Esophagus (tissue), 2 donors: ENCODE measurements at regions not wholly inside any gene's neighbourhood (a gene's known extent, or its start where the extent isn't known, plus 50 kb on each side); places are given as distances from the start of the nearest gene placed in this dataset.

ENCODE experiments used
- H3K27ac ChIP-seq, 2 donors: one replicate each; pipeline ENCODE4 v1.5.1; 2013; ENCODE audit warnings: low read depth in 2 of 2, mild to moderate bottlenecking in 2 of 2, inconsistent platforms in 1 of 2, low read length in 1 of 2, moderate library complexity in 1 of 2
- H3K27me3 ChIP-seq, 2 donors: one replicate each; pipeline ENCODE4 v1.6.1; 2013; ENCODE audit warnings: low read length in 2 of 2, control low read depth in 1 of 2, mild to moderate bottlenecking in 1 of 2; ENCODE audit not compliant: insufficient read depth in 2 of 2, control insufficient read depth in 1 of 2
- H3K36me3 ChIP-seq, 2 donors: one replicate each; pipeline ENCODE4 v1.6.1; 2013; ENCODE audit warnings: low read length in 1 of 2; ENCODE audit not compliant: control insufficient read depth in 2 of 2, insufficient read depth in 2 of 2
- H3K4me1 ChIP-seq, 2 donors: one replicate each; pipeline ENCODE4 v1.6.1; 2013; ENCODE audit warnings: low read length in 1 of 2; ENCODE audit not compliant: control insufficient read depth in 2 of 2, insufficient read depth in 2 of 2
- H3K4me3 ChIP-seq, 2 donors: one replicate each; pipeline ENCODE4 v1.5.1; 2013; ENCODE audit warnings: low read length in 2 of 2, mild to moderate bottlenecking in 2 of 2, low read depth in 1 of 2, moderate library complexity in 1 of 2
- H3K9me3 ChIP-seq, 2 donors: one replicate each; pipeline ENCODE4 v1.6.1; 2013; ENCODE audit warnings: mild to moderate bottlenecking in 2 of 2, low read depth in 1 of 2, low read length in 1 of 2, moderate library complexity in 1 of 2; ENCODE audit not compliant: control insufficient read depth in 2 of 2, insufficient read depth in 1 of 2
- WGBS, 2 donors: extraction: QIAGEN DNeasy Blood & Tissue Kit; methylation state at CpG; one replicate each; pipeline ENCODE4 v1.1.7; 2013; 5-methylcytosine and 5-hydroxymethylcytosine counted together
- donor health status: healthy with polysubstance abuse.
- donor health status: Bipolar disorder and iron deficiency.

GRCh38 chr4:146124023-146124680 is 51.4 kb upstream of the LSM6 start:
- no peaks in the 10 kb centered on the region for H3K9me3 ChIP-seq
- WGBS, 2 donors, result 66% methylated on average over 6 of the region's 6 CpGs

GRCh38 chr4:146123231-146123630 is 52.3 kb upstream of the LSM6 start:
- no peaks in the 10 kb centered on the region for H3K9me3 ChIP-seq
- WGBS, 2 donors, result 65 to 80% methylated on average over 1 of the region's 1 CpG
- H3K27me3 ChIP-seq, result no peaks in the 10 kb centered on the region
- H3K36me3 ChIP-seq, result no peaks in the 10 kb centered on the region
- no peak overlapping the region for H3K27ac ChIP-seq
- no peak overlapping the region for H3K4me3 ChIP-seq
- no peaks in the 10 kb centered on the region for H3K4me1 ChIP-seq

More at GRCh38 chr4:146124023-146124680, 51.4 kb upstream of the LSM6 start:
- Histone ChIP-seq H3K4me3 (no peak overlapping the region), H3K4me1 (no peaks in the 10 kb centered on the region), H3K36me3 (no peaks in the 10 kb centered on the region), H3K27ac (no peak overlapping the region), H3K27me3 (no peaks in the 10 kb centered on the region)

GRCh38 chr4:146122398-146122797 is 53.1 kb upstream of the LSM6 start:
- Histone ChIP-seq H3K4me1 (no peaks in the 10 kb centered on the region), H3K27ac (no peak overlapping the region), H3K36me3 (no peaks in the 10 kb centered on the region), H3K9me3 (no peaks in the 10 kb centered on the region), H3K4me3 (no peak overlapping the region), H3K27me3 (no peaks in the 10 kb centered on the region)
- WGBS, 2 donors, result 55 to 56% methylated on average over 6 of the region's 6 CpGs

GRCh38 chr4:146121757-146122156 is 53.8 kb upstream of the LSM6 start:
- Histone ChIP-seq H3K4me1 (no peaks in the 10 kb centered on the region), H3K27me3 (no peaks in the 10 kb centered on the region), H3K27ac (no peak overlapping the region), H3K36me3 (no peaks in the 10 kb centered on the region), H3K4me3 (no peak overlapping the region), H3K9me3 (no peaks in the 10 kb centered on the region)
- WGBS, 2 donors, result 92 to 93% methylated on average over 3 of the region's 3 CpGs

- no peaks in the 10 kb centered on the region for H3K9me3 ChIP-seq
- no peak overlapping the region for H3K27ac ChIP-seq
- H3K4me3 ChIP-seq, result no peak overlapping the region
- H3K36me3 ChIP-seq, result no peaks in the 10 kb centered on the region
- 90 to 92% methylated on average over 6 of the region's 6 CpGs for WGBS, 2 donors
- no peaks in the 10 kb centered on the region for H3K4me1 ChIP-seq
- H3K27me3 ChIP-seq, result no peaks in the 10 kb centered on the region
Measured at GRCh38 chr4:146119845-146120404, 55.6 kb upstream of the LSM6 start.

- no peaks in the 10 kb centered on the region for H3K36me3 ChIP-seq
- no peaks in the 10 kb centered on the region for H3K9me3 ChIP-seq
- no peak overlapping the region for H3K4me3 ChIP-seq
- no peak overlapping the region for H3K27ac ChIP-seq
- H3K4me1 ChIP-seq, result no peaks in the 10 kb centered on the region
- no peaks in the 10 kb centered on the region for H3K27me3 ChIP-seq
- WGBS, 2 donors, result 66 to 84% methylated on average over 8 of the region's 8 CpGs
Measured at GRCh38 chr4:146114066-146114465, 61.5 kb upstream of the LSM6 start.

GRCh38 chr4:146113171-146113570 is 62.3 kb upstream of the LSM6 start:
- Histone ChIP-seq H3K36me3 (no peaks in the 10 kb centered on the region), H3K27ac (no peak overlapping the region), H3K9me3 (no peaks in the 10 kb centered on the region), H3K27me3 (no peaks in the 10 kb centered on the region), H3K4me3 (no peak overlapping the region), H3K4me1 (no peaks in the 10 kb centered on the region)
- 84 to 89% methylated on average over 10 of the region's 10 CpGs for WGBS, 2 donors

GRCh38 chr4:146112389-146112788 is 63.1 kb upstream of the LSM6 start:
- H3K9me3 ChIP-seq, result no peaks in the 10 kb centered on the region
- H3K27me3 ChIP-seq, result no peaks in the 10 kb centered on the region
- H3K4me1 ChIP-seq, result no peaks in the 10 kb centered on the region
- no peaks in the 10 kb centered on the region for H3K36me3 ChIP-seq
- no peak overlapping the region for H3K27ac ChIP-seq
- no peak overlapping the region for H3K4me3 ChIP-seq

GRCh38 chr4:146110871-146111485 is 64.5 kb upstream of the LSM6 start:
- Histone ChIP-seq H3K4me1 (no peaks in the 10 kb centered on the region), H3K36me3 (no peaks in the 10 kb centered on the region), H3K27me3 (no peaks in the 10 kb centered on the region), H3K4me3 (no peak overlapping the region), H3K9me3 (no peaks in the 10 kb centered on the region), H3K27ac (no peak overlapping the region)
- WGBS, 2 donors, result 57 to 64% methylated on average over 4 of the region's 4 CpGs

- H3K4me1 ChIP-seq, result no peaks in the 10 kb centered on the region
- WGBS, 2 donors, result 74 to 76% methylated on average over 1 of the region's 1 CpG
- H3K9me3 ChIP-seq, result no peaks in the 10 kb centered on the region
- no peaks in the 10 kb centered on the region for H3K27me3 ChIP-seq
- no peak overlapping the region for H3K4me3 ChIP-seq
- H3K36me3 ChIP-seq, result no peaks in the 10 kb centered on the region
- H3K27ac ChIP-seq, result no peak overlapping the region
Measured at GRCh38 chr4:146108756-146109155, 66.8 kb upstream of the LSM6 start.
